Ectodermal cell (in vitro differentiated cells): ENCODE measurements at regions not wholly inside any gene's neighbourhood (a gene's known extent, or its start where the extent isn't known, plus 50 kb on each side); places are given as distances from the start of the nearest gene placed in this dataset.

ENCODE experiments used
- H3K27ac ChIP-seq: 2 replicates; pipeline ENCODE4 v1.7.0; 2013; ENCODE audit warnings: mild to moderate bottlenecking, low read depth, low read length; ENCODE audit not compliant: insufficient read depth, poor library complexity, severe bottlenecking
- H3K27me3 ChIP-seq: 2 replicates; pipeline ENCODE4 v1.7.0; 2013; ENCODE audit warnings: mild to moderate bottlenecking, low read length; ENCODE audit not compliant: insufficient read depth, control insufficient read depth, poor library complexity, severe bottlenecking
- H3K36me3 ChIP-seq: one replicate; pipeline ENCODE4 v1.7.0; 2013; ENCODE audit warnings: low read length; ENCODE audit not compliant: control insufficient read depth, insufficient read depth
- H3K4me1 ChIP-seq: one replicate; pipeline ENCODE4 v1.7.0; 2013; ENCODE audit warnings: low read length; ENCODE audit not compliant: control insufficient read depth, insufficient read depth
- H3K4me3 ChIP-seq: 2 replicates; pipeline ENCODE4 v1.7.0; 2013; ENCODE audit warnings: low read depth, low read length, control low read depth; ENCODE audit not compliant: insufficient read depth
- H3K9me3 ChIP-seq: 2 replicates; pipeline ENCODE4 v1.7.0; 2013; ENCODE audit warnings: mild to moderate bottlenecking, low read length, moderate library complexity; ENCODE audit not compliant: control insufficient read depth
- WGBS, 2 experiments: methylation state at CpG; one replicate each; pipeline ENCODE4 v1.1.7; 2013; ENCODE audit warnings: missing lambda C conversion rate in 2 of 2; 5-methylcytosine and 5-hydroxymethylcytosine counted together

DNA sequence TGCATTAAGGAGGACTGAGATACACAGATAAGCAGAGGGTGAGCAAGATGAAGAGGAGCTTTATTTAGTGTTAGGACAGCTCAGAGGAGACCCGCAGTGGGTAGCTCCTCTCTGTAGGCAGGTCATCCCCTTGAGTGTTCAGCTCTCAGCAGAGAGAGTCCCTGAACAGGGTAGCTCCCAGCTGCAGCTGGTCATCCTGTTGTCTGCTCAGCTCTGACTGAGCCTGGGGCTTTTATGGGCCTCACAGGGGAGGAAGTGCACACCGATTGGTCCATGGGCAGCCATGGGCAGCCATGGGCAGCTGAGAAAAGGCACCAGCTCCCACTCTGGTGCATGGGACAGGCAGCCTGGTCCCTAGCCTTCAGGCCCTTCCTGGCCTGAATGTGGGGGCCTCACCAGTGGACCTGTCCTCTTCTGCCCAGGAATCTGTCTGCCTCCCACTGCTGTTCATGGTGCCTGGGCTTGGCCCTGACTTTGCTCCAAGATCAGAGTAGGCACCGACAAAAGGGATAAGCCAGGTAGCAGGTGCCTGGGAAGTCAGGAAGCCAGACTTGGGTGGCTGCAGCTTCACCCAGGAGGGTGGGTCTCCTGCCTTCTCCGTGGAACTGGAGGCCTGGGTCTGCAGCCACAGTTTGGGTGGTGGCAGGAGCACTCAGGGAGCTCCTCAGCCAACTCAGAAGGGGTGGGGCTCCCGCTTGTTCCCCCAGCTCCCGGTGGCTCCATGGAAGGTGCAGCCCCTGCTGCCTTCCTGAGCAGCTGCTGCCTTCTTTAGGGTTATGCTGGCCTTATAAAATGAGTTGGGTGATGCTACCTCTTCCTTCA is 54.7 kb downstream of the MYEOV start:
- WGBS, 2 experiments, result 93 to 94% methylated on average over 6 of the region's 6 CpGs
- H3K27ac ChIP-seq, result no peak overlapping the region
- no peaks in the 10 kb centered on the region for H3K9me3 ChIP-seq
- H3K27me3 ChIP-seq, result no peaks in the 10 kb centered on the region
- H3K4me3 ChIP-seq, result no peak overlapping the region
- H3K4me1 ChIP-seq, result no peaks in the 10 kb centered on the region
- H3K36me3 ChIP-seq, result no peaks in the 10 kb centered on the region

DNA sequence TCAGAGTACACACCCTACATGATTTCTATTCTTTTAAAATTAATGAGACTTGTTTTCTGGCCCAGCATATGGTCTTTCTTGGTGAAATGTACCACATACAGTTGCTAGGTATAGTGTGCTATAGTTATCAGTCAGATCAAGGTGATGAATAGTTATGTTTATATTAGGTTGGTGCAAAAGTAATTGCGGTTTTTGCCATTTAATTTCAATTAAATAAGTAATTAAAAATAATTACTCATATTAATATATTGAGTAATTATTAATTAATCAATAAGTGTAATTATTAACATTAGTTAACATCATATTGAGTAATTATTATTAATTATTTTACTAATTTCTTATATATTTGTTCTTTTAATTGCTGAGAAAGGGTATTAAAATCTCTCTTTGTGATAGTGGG is 56.1 kb downstream of the MYEOV start:
- no peak overlapping the region for H3K4me3 ChIP-seq
- no peaks in the 10 kb centered on the region for H3K9me3 ChIP-seq
- no peaks in the 10 kb centered on the region for H3K4me1 ChIP-seq
- no peaks in the 10 kb centered on the region for H3K27me3 ChIP-seq
- no peaks in the 10 kb centered on the region for H3K36me3 ChIP-seq
- H3K27ac ChIP-seq, result no peak overlapping the region
- WGBS, 2 experiments, result no CpG with 5 or more reads among the region's 1 CpG

DNA sequence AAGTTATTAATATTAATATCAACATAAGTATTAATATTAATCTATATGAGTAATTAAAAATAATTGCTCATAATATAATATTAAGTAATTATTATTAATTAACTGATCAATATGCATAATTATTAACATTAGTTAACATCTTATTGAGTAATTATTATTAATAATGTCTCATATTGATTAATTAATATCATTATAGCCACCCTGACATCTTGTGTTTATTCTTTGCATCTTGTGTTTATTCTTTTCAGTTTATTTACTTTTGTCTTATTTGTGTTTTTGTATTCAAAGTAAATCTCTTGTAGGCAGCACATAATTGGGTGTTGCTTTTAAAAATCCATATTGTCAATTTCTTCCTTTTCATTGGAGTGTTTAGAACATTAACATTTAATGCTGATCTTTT is 56.6 kb downstream of the MYEOV start:
- H3K27ac ChIP-seq, result no peak overlapping the region
- H3K36me3 ChIP-seq, result no peaks in the 10 kb centered on the region
- no peaks in the 10 kb centered on the region for H3K4me1 ChIP-seq
- H3K4me3 ChIP-seq, result no peak overlapping the region
- H3K27me3 ChIP-seq, result no peaks in the 10 kb centered on the region
- no peaks in the 10 kb centered on the region for H3K9me3 ChIP-seq

DNA sequence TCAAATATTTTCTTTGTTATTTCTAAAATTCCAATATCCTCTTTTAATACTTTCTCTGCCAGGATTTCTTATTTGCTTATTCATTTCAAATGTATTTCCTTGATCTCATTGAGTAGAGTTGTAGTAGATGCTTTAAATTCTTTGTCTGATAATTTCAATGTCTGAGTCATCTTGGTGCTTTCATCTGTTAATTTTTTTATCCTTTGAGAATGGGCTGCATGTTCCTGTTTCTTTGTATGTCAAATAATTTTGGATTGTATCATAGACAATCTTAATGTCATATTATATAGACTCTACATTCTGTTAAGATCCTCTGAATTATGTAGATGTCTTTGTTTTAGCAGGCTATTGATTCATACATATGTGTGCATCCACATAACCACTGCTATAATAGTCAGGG is 57.5 kb downstream of the MYEOV start:
- Histone ChIP-seq H3K4me1 (no peaks in the 10 kb centered on the region), H3K9me3 (no peaks in the 10 kb centered on the region), H3K27me3 (no peaks in the 10 kb centered on the region), H3K4me3 (no peak overlapping the region), H3K27ac (no peak overlapping the region), H3K36me3 (no peaks in the 10 kb centered on the region)

DNA sequence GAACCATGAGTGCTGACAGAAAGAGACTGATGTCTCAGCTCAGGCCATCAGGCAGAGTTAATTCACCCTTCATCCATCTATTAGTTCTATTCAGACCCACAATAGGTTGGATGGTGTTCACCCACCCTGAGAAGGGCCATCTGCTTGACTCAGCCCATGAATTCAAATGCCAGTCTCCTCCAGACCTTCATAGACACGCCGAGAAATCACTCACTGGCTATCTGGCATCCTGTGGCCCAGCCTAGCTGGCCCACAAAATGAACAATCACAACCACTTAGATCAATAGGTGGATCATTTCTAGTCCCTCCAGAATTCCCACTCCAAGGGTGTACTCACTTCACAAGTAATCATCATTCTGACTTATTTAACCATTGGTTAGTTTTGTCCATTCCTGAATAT is 58.2 kb downstream of the MYEOV start:
- Histone ChIP-seq H3K36me3 (no peaks in the 10 kb centered on the region), H3K9me3 (no peaks in the 10 kb centered on the region), H3K27me3 (no peaks in the 10 kb centered on the region), H3K4me1 (no peaks in the 10 kb centered on the region), H3K4me3 (no peak overlapping the region), H3K27ac (no peak overlapping the region)
- WGBS, 2 experiments, result 91 to 92% methylated on average over 2 of the region's 2 CpGs

DNA sequence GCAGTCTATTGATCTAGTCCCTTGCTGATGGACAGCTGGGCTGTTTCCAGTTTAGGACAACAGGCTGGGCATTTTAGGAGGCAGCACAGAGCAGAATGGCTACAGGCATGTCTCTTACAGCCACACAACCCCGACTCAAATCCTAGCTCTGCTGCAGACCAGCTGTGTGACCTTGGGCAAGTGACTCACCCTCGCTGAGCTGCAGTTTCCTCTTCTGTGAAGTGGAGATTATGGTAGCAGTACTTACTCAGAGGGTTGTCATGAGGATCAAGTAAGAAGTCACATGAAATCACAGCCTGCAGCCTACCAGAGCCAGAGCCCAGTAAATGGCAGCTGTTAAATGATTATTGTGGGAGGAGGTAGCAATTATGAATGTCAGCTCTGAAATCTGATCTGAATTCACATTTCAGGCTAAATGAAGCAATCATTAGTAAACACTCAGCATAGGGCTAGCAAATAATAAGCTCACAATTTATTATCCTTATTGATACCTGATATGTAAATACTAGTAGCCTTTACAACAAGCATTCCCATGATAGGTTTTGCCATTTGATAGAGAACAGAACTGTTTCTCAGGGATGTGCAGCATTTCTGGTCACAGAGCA is 58.9 kb downstream of the MYEOV start:
- Histone ChIP-seq H3K4me3 (no peak overlapping the region), H3K27me3 (no peaks in the 10 kb centered on the region), H3K36me3 (no peaks in the 10 kb centered on the region), H3K27ac (no peak overlapping the region), H3K9me3 (no peaks in the 10 kb centered on the region), H3K4me1 (no peaks in the 10 kb centered on the region)
- WGBS, 2 experiments, result 68 to 75% methylated on average over 2 of the region's 2 CpGs

DNA sequence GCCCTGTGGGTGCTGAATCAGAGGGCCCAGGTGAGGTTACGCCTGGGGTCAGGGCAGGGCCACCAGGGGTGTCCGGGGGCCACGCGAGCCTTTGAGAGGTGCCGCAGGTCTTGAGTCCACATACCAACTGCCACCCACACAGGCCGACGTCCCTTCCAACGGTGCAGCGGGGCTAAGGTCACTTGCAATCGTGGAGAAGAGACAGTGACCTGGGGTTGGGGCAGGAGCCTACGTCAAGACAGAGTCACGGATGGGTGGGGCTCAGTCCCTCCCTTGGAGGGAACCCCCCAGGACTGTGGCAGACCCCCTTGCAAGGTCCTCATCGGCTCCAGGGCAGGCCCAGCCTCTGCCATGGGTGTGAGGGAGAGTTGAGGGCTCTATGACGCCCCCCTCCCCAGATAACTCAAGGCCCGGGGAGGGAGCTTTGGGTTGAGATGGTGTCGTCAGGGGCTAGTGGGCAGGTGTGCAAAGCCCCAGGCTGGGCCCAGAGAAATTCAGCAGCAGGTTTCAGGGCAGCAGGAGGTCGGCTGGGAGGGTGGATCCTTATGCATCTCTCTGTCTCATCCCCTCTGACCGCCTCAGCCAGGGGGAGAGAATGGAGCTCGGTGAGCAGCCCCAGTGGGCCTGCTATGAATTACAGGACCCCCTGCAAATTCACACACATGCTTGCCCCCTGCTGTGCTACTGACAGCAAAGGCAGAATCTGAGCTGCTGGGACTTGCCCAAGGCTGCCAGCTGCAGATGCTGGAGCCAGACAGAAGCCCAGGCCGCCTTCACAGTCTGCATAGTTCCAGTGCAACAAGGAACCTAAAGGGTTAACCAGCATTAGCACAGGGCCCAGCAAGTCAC is 60.0 kb downstream of the MYEOV start:
- H3K4me3 ChIP-seq, result no peak overlapping the region
- no peaks in the 10 kb centered on the region for H3K9me3 ChIP-seq
- H3K27ac ChIP-seq, result no peak overlapping the region
- no peaks in the 10 kb centered on the region for H3K27me3 ChIP-seq
- 79 to 80% methylated on average over 20 of the region's 20 CpGs for WGBS, 2 experiments
- no peaks in the 10 kb centered on the region for H3K4me1 ChIP-seq
- H3K36me3 ChIP-seq, result no peaks in the 10 kb centered on the region

DNA sequence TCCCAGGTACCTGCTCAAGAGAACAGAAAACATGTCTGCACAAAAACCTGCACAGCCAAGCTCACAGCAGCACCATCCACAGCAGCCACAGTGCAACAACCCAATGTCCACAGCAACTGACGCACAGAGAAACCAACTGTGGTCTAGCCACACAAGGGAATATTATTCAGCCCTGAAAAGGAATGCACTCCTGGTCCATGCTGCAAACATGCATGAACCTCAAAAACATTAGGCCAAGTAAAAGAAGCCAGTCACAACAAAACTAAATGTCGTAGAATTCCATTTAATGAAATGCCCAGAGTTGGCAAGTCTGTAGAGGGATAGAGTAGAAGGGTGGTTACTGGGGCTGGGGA is 60.6 kb downstream of the MYEOV start:
- Histone ChIP-seq H3K27ac (no peak overlapping the region), H3K9me3 (no peaks in the 10 kb centered on the region), H3K4me3 (no peak overlapping the region), H3K4me1 (no peaks in the 10 kb centered on the region), H3K27me3 (no peaks in the 10 kb centered on the region), H3K36me3 (no peaks in the 10 kb centered on the region)
- WGBS, 2 experiments, result 94 to 95% methylated on average over 2 of the region's 2 CpGs

DNA sequence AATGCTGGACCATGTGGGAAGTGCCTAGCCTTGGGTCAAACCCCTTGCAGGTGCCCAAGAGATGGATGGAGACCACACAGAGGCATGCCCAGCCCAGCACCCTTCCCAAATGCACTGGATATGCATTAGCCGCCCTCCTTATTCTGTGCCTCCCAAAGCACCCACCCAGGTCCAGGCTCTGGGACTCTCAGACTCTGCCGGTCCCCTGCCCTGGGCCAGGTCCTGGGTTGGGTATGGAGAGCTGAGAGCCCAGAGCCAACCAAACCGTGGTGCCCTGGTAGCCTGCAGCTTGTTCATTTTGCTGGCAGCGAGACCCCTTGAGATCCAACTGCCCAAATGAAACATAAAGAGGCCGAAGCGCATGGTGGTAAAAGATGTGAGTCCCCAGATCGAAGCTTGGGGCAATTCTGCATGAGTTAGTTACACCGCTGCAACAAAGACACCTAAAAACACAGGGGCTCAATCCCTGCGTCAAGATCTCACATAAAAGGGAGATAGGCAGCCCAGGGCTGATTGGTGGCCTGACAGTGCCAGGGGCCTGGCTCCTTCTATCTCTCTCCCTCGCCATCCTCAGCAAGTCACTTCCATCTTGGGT is 61.5 kb downstream of the MYEOV start:
- H3K4me3 ChIP-seq, result no peak overlapping the region
- no peaks in the 10 kb centered on the region for H3K36me3 ChIP-seq
- no peaks in the 10 kb centered on the region for H3K27me3 ChIP-seq
- H3K9me3 ChIP-seq, result no peaks in the 10 kb centered on the region
- 90 to 95% methylated on average over 10 of the region's 10 CpGs for WGBS, 2 experiments
- no peaks in the 10 kb centered on the region for H3K4me1 ChIP-seq
- H3K27ac ChIP-seq, result no peak overlapping the region
